LNCaP clone FGC (cell line): ENCODE measurements at regions not wholly inside any gene's neighbourhood (a gene's known extent, or its start where the extent isn't known, plus 50 kb on each side); places are given as distances from the start of the nearest gene placed in this dataset.

Source experiments
- DNase-seq: peaks from one replicate; pipeline ENCODE4 v3.0.0-alpha.2; 2011; ENCODE audit warnings: low read depth
- H3K4me3 ChIP-seq: 2 replicates; pipeline ENCODE4 v1.5.1; 2011; ENCODE audit warnings: mild to moderate bottlenecking, low read depth, low read length, control low read depth
- CTCF ChIP-seq: IDR thresholded peaks from 2 replicates; pipeline ENCODE4 v1.5.1; 2012; ENCODE audit warnings: mild to moderate bottlenecking; ENCODE audit not compliant: control insufficient read depth, insufficient read depth; ENCODE audit errors: extremely low read depth

- DNase-seq, result no peak
- no peak for TF ChIP-seq CTCF
- no peak overlapping the region for H3K4me3 ChIP-seq
Observed at GRCh38 chr13:76720416-76720815, 165.8 kb downstream of the KCTD12 start.

GRCh38 chr13:76719955-76720354 is 166.2 kb downstream of the KCTD12 start:
- no peak for TF ChIP-seq CTCF
- DNase-seq, result no peak
- no peak overlapping the region for H3K4me3 ChIP-seq

GRCh38 chr13:76717092-76717491 is 169.1 kb downstream of the KCTD12 start:
- no peak for TF ChIP-seq CTCF
- no peak overlapping the region for H3K4me3 ChIP-seq
- DNase-seq, result no peak

- TF ChIP-seq CTCF, result no peak
- no peak for DNase-seq
- no peak overlapping the region for H3K4me3 ChIP-seq
Observed at GRCh38 chr13:76715621-76716020, 170.6 kb downstream of the KCTD12 start.

- TF ChIP-seq CTCF, result no peak
- no peak for DNase-seq
- no peak overlapping the region for H3K4me3 ChIP-seq
Observed at GRCh38 chr13:76715075-76715474, 171.1 kb downstream of the KCTD12 start.

- H3K4me3 ChIP-seq, result no peak overlapping the region
- no peak for DNase-seq
- no peak for TF ChIP-seq CTCF
Observed at GRCh38 chr13:76713280-76713679, 172.9 kb downstream of the KCTD12 start.

GRCh38 chr13:76711550-76712182 is 174.5 kb downstream of the KCTD12 start:
- DNase-seq, result no peak
- no peak overlapping the region for H3K4me3 ChIP-seq
- no peak for TF ChIP-seq CTCF
